Smooth muscle cell (in vitro differentiated cells): ENCODE measurements at regions not wholly inside any gene's neighbourhood (a gene's known extent, or its start where the extent isn't known, plus 50 kb on each side); places are given as distances from the start of the nearest gene placed in this dataset.
A peak's percentile ranks its signal among the peaks of the same experiment; 100 is the strongest.

Experiments
- DNase-seq: peaks from one replicate; lab custom pipeline; 2025; ENCODE audit not compliant: unreplicated experiment; lab: John Stamatoyannopoulos, UW
- H2AFZ ChIP-seq: fragments of 200-600 bp; sonication (generic); 2 replicates; pipeline ENCODE4 v1.6.0; 2016; ENCODE audit warnings: antibody characterized with exemption, low read depth, mild to moderate bottlenecking
- H3F3A ChIP-seq: fragments of 200-600 bp; sonication (generic); 2 replicates; pipeline ENCODE4 v1.6.0; 2017; ENCODE audit warnings: antibody characterized with exemption, low read depth
- H3K27ac ChIP-seq: fragments of 200-600 bp; sonication (generic); 2 replicates; pipeline ENCODE4 v1.5.1; 2016; ENCODE audit warnings: low read depth, mild to moderate bottlenecking
- H3K27me3 ChIP-seq: fragments of 200-600 bp; sonication (generic); 2 replicates; pipeline ENCODE4 v1.6.1; 2016; ENCODE audit warnings: low read depth, mild to moderate bottlenecking
- H3K36me3 ChIP-seq: fragments of 200-600 bp; sonication (generic); 2 replicates; pipeline ENCODE4 v1.5.1; 2016; ENCODE audit warnings: low read depth
- H3K4me1 ChIP-seq: fragments of 200-600 bp; sonication (generic); 2 replicates; pipeline ENCODE4 v1.5.1; 2016; ENCODE audit warnings: low read depth
- H3K4me2 ChIP-seq: fragments of 200-600 bp; sonication (generic); 2 replicates; pipeline ENCODE4 v1.6.0; 2016; ENCODE audit warnings: mild to moderate bottlenecking
- H3K4me3 ChIP-seq: fragments of 200-600 bp; sonication (generic); 2 replicates; pipeline ENCODE4 v1.5.1; 2016; ENCODE audit warnings: mild to moderate bottlenecking
- H3K79me2 ChIP-seq: fragments of 200-600 bp; sonication (generic); 2 replicates; pipeline ENCODE4 v1.6.0; 2016; ENCODE audit warnings: low read depth, mild to moderate bottlenecking
- H3K9ac ChIP-seq: fragments of 200-600 bp; sonication (generic); 2 replicates; pipeline ENCODE4 v1.6.0; 2016; ENCODE audit warnings: low read depth
- H3K9me3 ChIP-seq: fragments of 200-600 bp; sonication (generic); replicated peaks from 2 replicates; pipeline ENCODE4 v1.5.1; 2016; ENCODE audit warnings: low read depth
- H4K20me1 ChIP-seq: fragments of 200-600 bp; sonication (generic); 2 replicates; pipeline ENCODE4 v1.6.0; 2016; ENCODE audit warnings: low read depth
- WGBS: methylation state at CpG from one replicate; pipeline ENCODE4 v1.1.7; 2016; ENCODE audit warnings: low lambda C conversion rate; 5-methylcytosine and 5-hydroxymethylcytosine counted together
- TF ChIP-seq, protein P1 (sequence below): fragments of 200-600 bp; sonication (generic); IDR thresholded peaks from 2 replicates; pipeline ENCODE4 v1.5.1; 2017; ENCODE audit warnings: borderline replicate concordance, mild to moderate bottlenecking, antibody characterized with exemption; ENCODE audit not compliant: insufficient read depth, poor library complexity, severe bottlenecking

DNA sequence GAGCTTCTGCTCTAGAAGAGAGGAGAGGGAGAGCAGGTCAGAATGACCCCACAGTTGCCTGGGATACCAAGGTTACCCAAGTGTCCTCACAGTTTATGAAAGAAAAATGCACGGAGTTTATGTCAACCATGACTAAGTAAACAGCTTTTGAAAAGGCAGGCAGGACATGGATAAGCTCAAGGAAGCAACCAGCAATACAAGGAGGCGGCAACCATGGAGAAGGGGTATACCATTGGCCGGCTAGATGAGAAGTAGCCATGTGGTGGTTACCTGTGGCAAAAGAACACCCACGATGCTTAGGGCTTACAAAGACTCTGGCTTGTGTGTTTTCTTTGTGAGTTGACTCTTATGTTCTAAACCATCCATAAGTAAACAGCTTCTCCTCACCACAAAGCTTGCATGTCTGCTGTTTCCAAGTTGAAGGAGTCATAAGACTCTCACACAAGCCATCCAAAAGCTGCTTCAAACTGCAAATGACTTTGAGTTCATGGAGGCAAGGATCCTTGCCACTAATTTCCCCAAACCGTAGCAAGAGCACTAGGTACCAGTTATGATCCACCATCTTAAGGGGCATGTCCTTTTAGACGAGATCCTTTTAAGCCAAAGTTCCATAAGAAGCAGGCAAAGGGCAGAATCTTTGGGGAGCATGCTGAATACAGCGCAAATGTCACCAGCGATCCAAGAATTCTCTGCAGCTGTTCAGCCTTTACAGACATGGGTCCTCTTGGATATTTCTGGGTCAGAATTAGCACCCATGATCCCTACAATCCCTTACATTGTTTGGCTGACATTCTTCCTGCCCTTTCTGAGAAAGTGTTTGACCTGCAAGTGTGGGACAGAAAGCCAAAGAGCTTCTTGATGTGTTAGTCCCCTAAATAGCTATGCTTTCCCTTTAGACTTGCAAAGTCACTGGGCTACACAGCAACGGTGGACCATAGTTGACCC is 74.8 kb upstream of the IPO5 start:
- Histone ChIP-seq H3K27ac (peak overlapping the region; percentile 77), H4K20me1 (no peaks in the 10 kb centered on the region), H3F3A (no peaks in the 10 kb centered on the region), H3K79me2 (no peaks in the 10 kb centered on the region), H3K27me3 (no peaks in the 10 kb centered on the region), H3K4me3 (no peak overlapping the region), H3K4me1 (no peaks in the 10 kb centered on the region), H3K36me3 (no peaks in the 10 kb centered on the region), H3K9ac (no peak overlapping the region), H3K4me2 (no peak overlapping the region), H2AFZ (no peak overlapping the region), H3K9me3 (no peaks in the 10 kb centered on the region)
- 85% methylated on average over 9 of the region's 9 CpGs for WGBS
- DNase-seq: no peak
- TF ChIP-seq, protein P1, sequence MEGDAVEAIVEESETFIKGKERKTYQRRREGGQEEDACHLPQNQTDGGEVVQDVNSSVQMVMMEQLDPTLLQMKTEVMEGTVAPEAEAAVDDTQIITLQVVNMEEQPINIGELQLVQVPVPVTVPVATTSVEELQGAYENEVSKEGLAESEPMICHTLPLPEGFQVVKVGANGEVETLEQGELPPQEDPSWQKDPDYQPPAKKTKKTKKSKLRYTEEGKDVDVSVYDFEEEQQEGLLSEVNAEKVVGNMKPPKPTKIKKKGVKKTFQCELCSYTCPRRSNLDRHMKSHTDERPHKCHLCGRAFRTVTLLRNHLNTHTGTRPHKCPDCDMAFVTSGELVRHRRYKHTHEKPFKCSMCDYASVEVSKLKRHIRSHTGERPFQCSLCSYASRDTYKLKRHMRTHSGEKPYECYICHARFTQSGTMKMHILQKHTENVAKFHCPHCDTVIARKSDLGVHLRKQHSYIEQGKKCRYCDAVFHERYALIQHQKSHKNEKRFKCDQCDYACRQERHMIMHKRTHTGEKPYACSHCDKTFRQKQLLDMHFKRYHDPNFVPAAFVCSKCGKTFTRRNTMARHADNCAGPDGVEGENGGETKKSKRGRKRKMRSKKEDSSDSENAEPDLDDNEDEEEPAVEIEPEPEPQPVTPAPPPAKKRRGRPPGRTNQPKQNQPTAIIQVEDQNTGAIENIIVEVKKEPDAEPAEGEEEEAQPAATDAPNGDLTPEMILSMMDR: no peak

DNA sequence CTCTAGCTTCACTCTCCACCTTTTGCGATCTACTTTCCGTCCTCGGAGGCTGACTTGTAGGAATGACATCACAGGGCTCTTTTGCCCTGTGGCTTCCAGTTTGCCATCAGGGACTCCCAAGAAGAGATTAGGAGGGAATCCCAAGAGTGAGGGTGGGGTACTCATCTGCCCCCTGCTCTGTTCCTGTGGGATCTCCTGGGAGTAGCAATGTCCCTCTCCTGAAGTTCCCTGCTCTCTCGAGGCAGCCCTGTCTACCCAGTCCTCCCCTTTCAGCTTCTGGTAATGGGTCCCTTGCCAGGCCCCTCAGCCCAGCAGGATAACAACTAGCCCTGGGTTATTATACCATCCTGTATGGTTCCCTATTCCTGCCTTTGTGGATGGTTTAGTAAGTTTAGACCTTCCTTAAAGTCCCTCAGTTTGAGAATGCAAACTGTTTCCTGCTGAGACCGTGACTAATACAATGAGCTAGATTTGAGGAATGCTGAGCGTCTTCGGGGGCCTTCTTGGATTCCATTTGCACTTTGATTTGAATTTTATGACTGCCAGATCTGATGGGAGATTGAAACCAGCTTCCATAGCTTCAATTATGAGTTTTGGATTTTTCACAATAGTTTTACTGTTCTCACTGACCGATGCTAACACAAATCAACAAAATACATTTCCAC is 73.7 kb upstream of the IPO5 start:
- DNase-seq: no peak

DNA sequence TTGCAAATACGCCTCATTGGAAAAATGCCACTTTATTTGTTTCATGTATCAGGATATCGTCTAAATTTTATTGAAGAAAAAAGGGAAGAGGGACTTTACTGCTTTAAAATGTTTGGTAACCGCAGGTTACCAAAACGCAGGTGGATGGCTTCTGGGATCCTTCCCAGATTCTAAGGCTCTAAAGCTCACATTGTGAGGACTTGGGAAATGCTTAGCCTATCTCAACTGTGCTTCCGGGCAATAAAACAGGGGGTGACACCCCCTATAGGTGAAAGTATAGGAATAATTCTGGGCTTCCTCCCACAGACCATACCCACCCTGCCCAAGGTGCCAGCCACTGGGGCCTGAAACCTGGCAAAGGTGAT is 73.2 kb upstream of the IPO5 start:
- 82% methylated on average over 5 of the region's 5 CpGs for WGBS
- no peak for DNase-seq
- no peaks in the 10 kb centered on the region for H3F3A ChIP-seq
- no peaks in the 10 kb centered on the region for H3K79me2 ChIP-seq
- no peaks in the 10 kb centered on the region for H3K36me3 ChIP-seq
- H3K9me3 ChIP-seq: no peaks in the 10 kb centered on the region
- no peak overlapping the region for H3K4me3 ChIP-seq
- H3K27ac ChIP-seq: peak overlapping the region; percentile 77
- H3K4me2 ChIP-seq: no peak overlapping the region
- H3K27me3 ChIP-seq: no peaks in the 10 kb centered on the region
- no peak overlapping the region for H2AFZ ChIP-seq
- H4K20me1 ChIP-seq: no peaks in the 10 kb centered on the region
- no peak overlapping the region for H3K9ac ChIP-seq
- TF ChIP-seq, protein P1: no peak
- no peaks in the 10 kb centered on the region for H3K4me1 ChIP-seq

More for the DNA sequence above, 73.7 kb upstream of the IPO5 start:
- 36% methylated on average over 8 of the region's 8 CpGs for WGBS
- peak overlapping the region; percentile 32 for H2AFZ ChIP-seq
- H4K20me1 ChIP-seq: no peaks in the 10 kb centered on the region
- no peaks in the 10 kb centered on the region for H3F3A ChIP-seq
- no peaks in the 10 kb centered on the region for H3K36me3 ChIP-seq
- H3K4me3 ChIP-seq: no peak overlapping the region
- H3K4me1 ChIP-seq: no peaks in the 10 kb centered on the region
- no peaks in the 10 kb centered on the region for H3K27me3 ChIP-seq
- peak overlapping the region; percentile 61 for H3K4me2 ChIP-seq
- H3K27ac ChIP-seq: peak overlapping the region; percentile 77
- H3K9ac ChIP-seq: peak overlapping the region; percentile 19
- no peaks in the 10 kb centered on the region for H3K9me3 ChIP-seq
- no peaks in the 10 kb centered on the region for H3K79me2 ChIP-seq
- TF ChIP-seq, protein P1: no peak
